IMR-90 (cell line): ENCODE measurements at regions not wholly inside any gene's neighbourhood (a gene's known extent, or its start where the extent isn't known, plus 50 kb on each side); places are given as distances from the start of the nearest gene placed in this dataset.

Experiments used
- ATAC-seq: fragments of 200-7000 bp; cut with Tn5 transposase; 2 replicates; pipeline ENCODE4 v1.9.1; 2020; ENCODE audit warnings: low read depth, mild to moderate bottlenecking, moderate library complexity
- BruUV-seq: library from RNA; stranded (reverse); fragments of 400-500 nt; replicated peaks from 2 replicates; lab custom pipeline; 2021; lab: Mats Ljungman, UMichigan
- CTCF ChIA-PET: fragments of 300-600 bp; formaldehyde crosslinking; extraction: SDS; loops from one replicate; lab custom pipeline; 2021; ENCODE audit warnings: antibody characterized with exemption; lab: Yijun Ruan, JAX
- POLR2A ChIA-PET: fragments of 300-600 bp; sonication (Branson Sonifier 250); formaldehyde crosslinking; loops from one replicate; lab custom pipeline; 2022; ENCODE audit warnings: antibody characterized with exemption; ENCODE audit not compliant: unreplicated experiment; lab: Charles Lee
- DNase-seq: peaks from one replicate; pipeline ENCODE4 v3.0.0; 2013
- H2AFZ ChIP-seq: replicated peaks from 2 replicates; pipeline ENCODE3; 2013; ENCODE audit warnings: low read length, mild to moderate bottlenecking; ENCODE audit not compliant: poor library complexity
- H2AK5ac ChIP-seq: 2 replicates; pipeline ENCODE4 v1.6.1; 2013; ENCODE audit warnings: low read depth, low read length, inconsistent platforms
- H2AK9ac ChIP-seq: replicated peaks from 2 replicates; pipeline ENCODE3; 2013; ENCODE audit warnings: mild to moderate bottlenecking, low read depth, low read length, moderate library complexity; ENCODE audit not compliant: poor library complexity
- H2BK120ac ChIP-seq: 2 replicates; pipeline ENCODE4 v1.6.1; 2013; ENCODE audit warnings: low read depth, low read length, inconsistent platforms
- H2BK15ac ChIP-seq: 3 replicates; pipeline ENCODE4 v1.6.1; 2013; ENCODE audit warnings: low read depth, low read length, inconsistent platforms
- H2BK20ac ChIP-seq: 2 replicates; pipeline ENCODE4 v1.6.1; 2013; ENCODE audit warnings: low read depth, mild to moderate bottlenecking, inconsistent platforms, low read length, moderate library complexity
- H2BK5ac ChIP-seq: 2 replicates; pipeline ENCODE4 v1.6.1; 2013; ENCODE audit warnings: mild to moderate bottlenecking, low read depth, low read length, inconsistent platforms; ENCODE audit not compliant: poor library complexity, severe bottlenecking
- H3K14ac ChIP-seq: replicated peaks from 2 replicates; pipeline ENCODE4 v1.6.1; 2013; ENCODE audit warnings: low read depth, low read length, inconsistent platforms
- H3K18ac ChIP-seq: 2 replicates; pipeline ENCODE4 v1.6.1; 2013; ENCODE audit warnings: low read depth, low read length, control low read depth
- H3K23ac ChIP-seq: 2 replicates; pipeline ENCODE4 v1.6.1; 2013; ENCODE audit warnings: low read depth, low read length, inconsistent platforms
- H3K27ac ChIP-seq: 2 replicates; pipeline ENCODE4 v1.5.1; 2013; ENCODE audit warnings: mild to moderate bottlenecking, control low read depth, low read length; ENCODE audit not compliant: insufficient read depth
- H3K27me3 ChIP-seq: 2 replicates; pipeline ENCODE4 v1.6.1; 2013; ENCODE audit warnings: low read length; ENCODE audit not compliant: control insufficient read depth, insufficient read depth
- H3K36me3 ChIP-seq: 2 replicates; pipeline ENCODE4 v1.6.1; 2013; ENCODE audit warnings: low read length, mixed read lengths; ENCODE audit not compliant: control insufficient read depth, insufficient read depth
- H3K4ac ChIP-seq: 2 replicates; pipeline ENCODE4 v1.6.1; 2013; ENCODE audit warnings: low read depth, low read length, inconsistent platforms
- H3K4me1 ChIP-seq: 2 replicates; pipeline ENCODE4 v1.6.1; 2013; ENCODE audit warnings: low read length, mixed read lengths; ENCODE audit not compliant: control insufficient read depth, insufficient read depth
- H3K4me2 ChIP-seq: 2 replicates; pipeline ENCODE4 v1.6.1; 2013; ENCODE audit warnings: low read depth, mild to moderate bottlenecking, control low read depth, low read length, moderate library complexity
- H3K4me3 ChIP-seq: 2 replicates; pipeline ENCODE4 v1.5.1; 2013; ENCODE audit warnings: low read depth, mild to moderate bottlenecking, control low read depth, low read length, moderate library complexity; ENCODE audit not compliant: insufficient read depth
- H3K56ac ChIP-seq: 2 replicates; pipeline ENCODE4 v1.6.1; 2013; ENCODE audit warnings: low read length, inconsistent platforms; ENCODE audit not compliant: insufficient read depth; ENCODE audit errors: extremely low read depth
- H3K79me1 ChIP-seq, 2 experiments: 2 replicates each; pipeline ENCODE4 v1.6.1; 2013; ENCODE audit warnings: low read length in 2 of 2, inconsistent platforms in 1 of 2, low read depth in 1 of 2
- H3K9ac ChIP-seq: 2 replicates; pipeline ENCODE4 v1.6.1; 2013; ENCODE audit warnings: low read depth, low read length, control low read depth
- H3K9me1 ChIP-seq: 2 replicates; pipeline ENCODE4 v1.6.1; 2013; ENCODE audit warnings: low read length, inconsistent platforms; ENCODE audit not compliant: insufficient read depth
- H3K9me3 ChIP-seq: 2 replicates; pipeline ENCODE4 v1.6.1; 2013; ENCODE audit warnings: low read length; ENCODE audit not compliant: control insufficient read depth, insufficient read depth
- H4K20me1 ChIP-seq: 2 replicates; pipeline ENCODE4 v1.6.1; 2013; ENCODE audit warnings: low read length, inconsistent platforms; ENCODE audit not compliant: insufficient read depth
- H4K5ac ChIP-seq: 2 replicates; pipeline ENCODE4 v1.6.1; 2013; ENCODE audit warnings: mild to moderate bottlenecking, low read depth, low read length, control low read depth
- H4K8ac ChIP-seq, 2 experiments: 2 replicates each; pipeline ENCODE4 v1.6.1; 2013; ENCODE audit warnings: low read depth in 2 of 2, low read length in 2 of 2, control low read depth in 1 of 2, inconsistent platforms in 1 of 2
- H4K91ac ChIP-seq: 2 replicates; pipeline ENCODE4 v1.6.1; 2013; ENCODE audit warnings: low read depth, low read length, inconsistent platforms; ENCODE audit not compliant: insufficient read depth
- CHD1 ChIP-seq: IDR thresholded peaks from 2 replicates; pipeline ENCODE4 v1.6.1; 2012; ENCODE audit warnings: low read depth, low read length, improper control_type of control experiment
- FOS ChIP-seq: fragments of 150-350 bp; IDR thresholded peaks from 2 replicates; pipeline ENCODE4 v1.6.1; 2016; ENCODE audit warnings: low read depth, low read length
- MAFK ChIP-seq: IDR thresholded peaks from 2 replicates; pipeline ENCODE4 v1.6.1; 2012; ENCODE audit warnings: low read depth, low read length, improper control_type of control experiment
- MAZ ChIP-seq: IDR thresholded peaks from 2 replicates; pipeline ENCODE4 v1.6.1; 2012; ENCODE audit warnings: low read depth, mild to moderate bottlenecking, low read length, improper control_type of control experiment, moderate library complexity, borderline replicate concordance
- MXI1 ChIP-seq: IDR thresholded peaks from 2 replicates; pipeline ENCODE4 v1.6.1; 2012; ENCODE audit warnings: low read depth, mild to moderate bottlenecking, low read length, moderate library complexity, borderline replicate concordance
- NFE2L2 ChIP-seq: fragments of 150-350 bp; IDR thresholded peaks from 2 replicates; pipeline ENCODE4 v1.6.1; 2016; ENCODE audit warnings: low read depth, mild to moderate bottlenecking, low read length
- POLR2A ChIP-seq: IDR thresholded peaks from 2 replicates; pipeline ENCODE4 v1.6.1; 2012; ENCODE audit warnings: mild to moderate bottlenecking, low read depth, low read length
- RAD21 ChIP-seq: IDR thresholded peaks from 2 replicates; pipeline ENCODE4 v1.6.1; 2012; ENCODE audit warnings: low read length, improper control_type of control experiment
- SMC3 ChIP-seq: fragments of 150-350 bp; IDR thresholded peaks from 2 replicates; pipeline ENCODE4 v1.6.1; 2016; ENCODE audit warnings: low read depth, mild to moderate bottlenecking, antibody characterized with exemption, low read length, moderate library complexity
- WGBS, 2 experiments: methylation state at CpG; one replicate each; pipeline versions ENCODE4 v1.1.5 to v1.1.7; 2013; ENCODE audit warnings: missing lambda C conversion rate in 2 of 2; ENCODE audit not compliant: insufficient read length in 1 of 2; ENCODE audit errors: extremely low coverage in 2 of 2; 5-methylcytosine and 5-hydroxymethylcytosine counted together
- dilution Hi-C: fragments of 300-500 bp; cut with HindIII; formaldehyde crosslinking; loops from one replicate; pipeline ENCODE4 v1.14.3; 2018; ENCODE audit warnings: low sequenced_read_pairs; ENCODE audit not compliant: unreplicated experiment
- in situ Hi-C: fragments of 300-500 bp; cut with MboI; formaldehyde crosslinking; loops from 3 replicates; pipeline ENCODE4 v1.14.3; 2019; ENCODE audit warnings: low sequenced_read_pairs, inconsistent platforms, mixed read lengths
- intact Hi-C: fragments of 100-400 bp; cut with micrococcal nuclease; formaldehyde crosslinking; loops from 2 replicates; pipeline ENCODE4 v1.10.0; 2022
- TF ChIP-seq, protein P1 (sequence below): fragments of 150-350 bp; IDR thresholded peaks from 2 replicates; pipeline ENCODE4 v1.6.1; 2017; ENCODE audit warnings: mild to moderate bottlenecking, antibody characterized with exemption, low read length, low read depth
- TF ChIP-seq, protein P2 (sequence below): fragments of 150-350 bp; IDR thresholded peaks from 2 replicates; pipeline ENCODE4 v1.6.1; 2016; ENCODE audit warnings: low read depth, mild to moderate bottlenecking, low read length, moderate library complexity, borderline replicate concordance

DNA sequence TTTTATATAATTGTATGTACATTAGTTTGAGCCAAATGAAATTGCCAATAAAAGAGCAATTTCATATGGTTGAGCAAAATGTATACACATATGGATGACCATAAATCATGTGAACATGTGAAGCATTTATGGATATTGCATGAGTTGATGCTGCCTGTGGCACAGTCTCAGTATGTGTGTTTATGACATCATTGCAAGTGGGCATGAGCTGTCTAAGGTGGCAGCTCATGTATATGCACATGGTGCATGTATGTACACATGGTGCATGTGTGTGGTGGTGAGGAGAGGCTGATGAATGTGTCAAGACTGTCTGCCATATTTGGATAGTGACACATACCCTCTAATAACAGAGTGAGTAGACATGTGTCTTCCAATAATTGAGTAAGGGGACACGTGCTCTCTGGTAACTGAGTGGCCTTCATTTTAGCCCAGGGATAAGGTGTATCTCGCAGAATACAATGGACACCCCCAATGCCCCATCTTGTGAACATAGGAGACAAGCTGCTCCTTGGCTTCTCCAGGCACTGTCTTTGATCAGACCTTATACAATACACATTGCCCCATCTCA, 208.8 kb downstream of the DHX35 start:
- no peak overlapping the region for H3K18ac ChIP-seq
- no peaks in the 10 kb centered on the region for H3K36me3 ChIP-seq
- H2BK15ac ChIP-seq, result no peak overlapping the region
- H3K9me1 ChIP-seq, result no peaks in the 10 kb centered on the region
- ATAC-seq, result no peak
- H3K4me2 ChIP-seq, result no peak overlapping the region
- H3K27me3 ChIP-seq, result no peaks in the 10 kb centered on the region
- no peaks in the 10 kb centered on the region for H3K79me1 ChIP-seq
- no CpG with 5 or more reads among the region's 2 CpGs for WGBS, 2 experiments
- no peak overlapping the region for H2BK120ac ChIP-seq
- no peak overlapping the region for H3K27ac ChIP-seq
- no peaks in the 10 kb centered on the region for H3K9me3 ChIP-seq
- H2AFZ ChIP-seq, result no peak overlapping the region
- no peak overlapping the region for H2AK5ac ChIP-seq
- H4K8ac ChIP-seq, result no peak overlapping the region
- H2AK9ac ChIP-seq, result no peak overlapping the region
- no peak overlapping the region for H3K23ac ChIP-seq
- no peak overlapping the region for H4K91ac ChIP-seq
- TF ChIP-seq CHD1 (no peak), POLR2A (no peak), NFE2L2 (no peak), MAZ (no peak), MXI1 (no peak), FOS (no peak), MAFK (no peak), SMC3 (no peak), RAD21 (no peak)
- TF ChIP-seq, protein P1, sequence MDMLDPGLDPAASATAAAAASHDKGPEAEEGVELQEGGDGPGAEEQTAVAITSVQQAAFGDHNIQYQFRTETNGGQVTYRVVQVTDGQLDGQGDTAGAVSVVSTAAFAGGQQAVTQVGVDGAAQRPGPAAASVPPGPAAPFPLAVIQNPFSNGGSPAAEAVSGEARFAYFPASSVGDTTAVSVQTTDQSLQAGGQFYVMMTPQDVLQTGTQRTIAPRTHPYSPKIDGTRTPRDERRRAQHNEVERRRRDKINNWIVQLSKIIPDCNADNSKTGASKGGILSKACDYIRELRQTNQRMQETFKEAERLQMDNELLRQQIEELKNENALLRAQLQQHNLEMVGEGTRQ, result no peak
- TF ChIP-seq, protein P2, sequence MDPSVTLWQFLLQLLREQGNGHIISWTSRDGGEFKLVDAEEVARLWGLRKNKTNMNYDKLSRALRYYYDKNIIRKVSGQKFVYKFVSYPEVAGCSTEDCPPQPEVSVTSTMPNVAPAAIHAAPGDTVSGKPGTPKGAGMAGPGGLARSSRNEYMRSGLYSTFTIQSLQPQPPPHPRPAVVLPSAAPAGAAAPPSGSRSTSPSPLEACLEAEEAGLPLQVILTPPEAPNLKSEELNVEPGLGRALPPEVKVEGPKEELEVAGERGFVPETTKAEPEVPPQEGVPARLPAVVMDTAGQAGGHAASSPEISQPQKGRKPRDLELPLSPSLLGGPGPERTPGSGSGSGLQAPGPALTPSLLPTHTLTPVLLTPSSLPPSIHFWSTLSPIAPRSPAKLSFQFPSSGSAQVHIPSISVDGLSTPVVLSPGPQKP, result no peak
- ChIA-PET CTCF (interaction anchor here (0.6 kb wide), 1 partner anchor 294 kb away, joined by 4 read pairs; no protein-coding TSS in a partner anchor), POLR2A (no interaction called here)
- no peak overlapping the region for H3K4ac ChIP-seq
- H3K9ac ChIP-seq, result no peak overlapping the region
- H2BK5ac ChIP-seq, result no peak overlapping the region
- dilution Hi-C loops (no loop called here), in situ Hi-C loops (no loop called here), intact Hi-C loops (no loop called here)
- no peak overlapping the region for H4K5ac ChIP-seq
- H3K4me3 ChIP-seq, result no peak overlapping the region
- no TSS peak for BruUV-seq
- H3K4me1 ChIP-seq, result no peaks in the 10 kb centered on the region
- H3K56ac ChIP-seq, result no peak overlapping the region
- H2BK20ac ChIP-seq, result no peak overlapping the region
- H3K14ac ChIP-seq, result no peak overlapping the region
- H4K20me1 ChIP-seq, result no peaks in the 10 kb centered on the region
- DNase-seq, result no peak
